ENCODE measurements at regions not wholly inside any gene's neighbourhood (a gene's known extent, or its start where the extent isn't known, plus 50 kb on each side); places are given as distances from the start of the nearest gene placed in this dataset.

DNA sequence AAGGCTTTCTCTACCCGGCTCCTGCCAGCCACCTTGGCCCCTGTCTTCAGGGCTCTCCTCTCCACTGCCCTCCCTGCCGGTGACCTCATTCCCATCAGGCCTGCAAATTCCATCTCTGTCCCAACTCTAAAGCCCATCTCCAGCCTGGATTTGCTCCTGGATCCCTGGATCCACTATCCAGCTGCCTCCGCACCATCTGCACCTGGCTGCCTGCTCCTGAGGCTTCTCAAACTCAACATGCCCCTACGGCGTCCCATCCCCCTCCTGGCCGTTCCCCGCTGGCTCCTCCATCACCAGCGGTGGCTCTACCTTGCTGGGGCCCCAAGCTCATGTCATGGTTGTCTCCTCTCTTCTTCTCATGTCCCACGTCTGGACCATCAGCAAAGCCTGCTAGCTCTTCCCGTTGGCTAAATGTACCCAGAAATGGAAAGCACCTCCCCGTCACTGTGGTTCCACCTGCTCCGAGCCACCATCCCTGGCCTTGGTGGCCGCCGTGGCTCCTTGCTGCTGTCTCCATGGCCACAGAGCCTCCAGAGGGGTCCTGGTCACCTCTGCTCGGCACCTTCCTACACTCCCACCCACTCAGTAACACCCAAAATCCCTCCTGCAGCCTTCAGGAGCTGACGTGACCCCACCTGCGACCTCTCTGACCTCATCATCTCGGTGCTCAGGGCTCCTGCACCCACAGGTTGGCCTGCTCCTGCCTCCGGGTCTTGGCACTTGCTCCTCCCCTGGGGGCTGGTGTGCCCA lies 58.5 kb downstream of the ADRA2C start:
- TF ChIP-seq CTCF (IDR thresholded peaks at IDR 0.05) (no peak), ZFX (IDR thresholded peaks at IDR 0.05; ENCODE audit: borderline replicate concordance) (no peak)

All from 22Rv1 (cell line).